ENCODE measurements at regions not wholly inside any gene's neighbourhood (a gene's known extent, or its start where the extent isn't known, plus 50 kb on each side); places are given as distances from the start of the nearest gene placed in this dataset.

- H3K4me3 ChIP-seq (ENCODE audit: low read depth, low read length): no peak overlapping the region
- no peak for TF ChIP-seq CTCF (IDR thresholded peaks at IDR 0.05; ENCODE audit: borderline replicate concordance, insufficient read depth, low read depth, low read length)
Measured at GRCh38 chr11:95485115-95485900, 254.3 kb upstream of the SESN3 start.

GRCh38 chr11:95483339-95483738 is 252.3 kb upstream of the SESN3 start:
- no peak for TF ChIP-seq CTCF (IDR thresholded peaks at IDR 0.05; ENCODE audit: borderline replicate concordance, insufficient read depth, low read depth, low read length)
- no peak overlapping the region for H3K4me3 ChIP-seq (ENCODE audit: low read depth, low read length)

- no peak overlapping the region for H3K4me3 ChIP-seq (ENCODE audit: low read depth, low read length)
- no peak for TF ChIP-seq CTCF (IDR thresholded peaks at IDR 0.05; ENCODE audit: borderline replicate concordance, insufficient read depth, low read depth, low read length)
Measured at GRCh38 chr11:95478003-95478402, 247.0 kb upstream of the SESN3 start.

GRCh38 chr11:95469258-95469657 is 238.3 kb upstream of the SESN3 start:
- TF ChIP-seq CTCF (IDR thresholded peaks at IDR 0.05; ENCODE audit: borderline replicate concordance, insufficient read depth, low read depth, low read length): no peak

GRCh38 chr11:95466416-95466815 is 235.4 kb upstream of the SESN3 start:
- TF ChIP-seq CTCF (IDR thresholded peaks at IDR 0.05; ENCODE audit: borderline replicate concordance, insufficient read depth, low read depth, low read length): no peak
- no peak overlapping the region for H3K4me3 ChIP-seq (ENCODE audit: low read depth, low read length)

More at GRCh38 chr11:95469258-95469657, 238.3 kb upstream of the SESN3 start:
- no peak overlapping the region for H3K4me3 ChIP-seq (ENCODE audit: low read depth, low read length)

- TF ChIP-seq CTCF (IDR thresholded peaks at IDR 0.05; ENCODE audit: borderline replicate concordance, insufficient read depth, low read depth, low read length): no peak
Measured at GRCh38 chr11:95465887-95466286, 234.9 kb upstream of the SESN3 start.

GRCh38 chr11:95461858-95462257 is 230.9 kb upstream of the SESN3 start:
- TF ChIP-seq CTCF (IDR thresholded peaks at IDR 0.05; ENCODE audit: borderline replicate concordance, insufficient read depth, low read depth, low read length): no peak
- no peak overlapping the region for H3K4me3 ChIP-seq (ENCODE audit: low read depth, low read length)

More at GRCh38 chr11:95465887-95466286, 234.9 kb upstream of the SESN3 start:
- H3K4me3 ChIP-seq (ENCODE audit: low read depth, low read length): no peak overlapping the region

Measured in GM12875 (cell line).